GM19467 (cell line): ENCODE measurements at regions not wholly inside any gene's neighbourhood (a gene's known extent, or its start where the extent isn't known, plus 50 kb on each side); places are given as distances from the start of the nearest gene placed in this dataset.

Experiments used
- ATAC-seq: cut with Tn5 transposase; IDR thresholded peaks from one replicate; pipeline ENCODE4 v1.9.1; 2021; ENCODE audit warnings: mild to moderate bottlenecking, moderate library complexity; ENCODE audit not compliant: unreplicated experiment

DNA sequence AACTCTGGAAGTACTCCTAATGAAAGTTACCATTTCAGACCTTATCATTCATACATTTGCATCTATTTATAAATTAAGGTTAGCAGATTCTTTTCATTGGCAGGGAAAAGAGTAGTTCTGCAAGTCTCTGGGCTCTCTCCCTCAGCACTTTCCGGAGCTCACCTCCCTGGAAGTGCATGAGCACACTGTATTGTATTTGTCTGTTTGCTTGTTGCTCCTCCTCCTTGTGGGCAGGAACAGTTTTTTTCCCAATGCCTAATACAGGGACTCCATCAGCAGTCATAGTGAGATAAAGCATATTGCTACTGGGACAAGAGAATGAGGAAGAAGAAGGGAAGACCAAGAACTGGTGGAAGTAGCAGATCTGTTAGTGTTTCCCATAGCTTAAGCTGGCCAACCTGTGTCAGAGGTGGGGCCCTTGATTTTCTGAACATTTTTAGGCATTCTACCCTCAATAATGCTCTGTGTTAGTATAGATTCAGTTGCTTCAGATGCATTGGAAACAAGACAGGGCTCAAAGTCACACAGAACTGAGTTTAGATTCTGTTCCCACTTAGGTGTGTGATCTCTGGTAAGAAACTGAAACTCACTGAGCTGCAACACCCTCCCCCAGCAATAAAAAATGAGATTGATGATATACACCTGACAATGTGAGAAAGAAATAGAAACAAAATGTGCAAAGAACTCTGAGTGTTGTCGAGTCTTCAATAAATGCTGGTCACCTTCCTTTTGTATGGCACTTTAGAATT is 407.8 kb downstream of the TUSC7 start:
- ATAC-seq = no peak

- ATAC-seq = no peak
Observed at GRCh38 chr3:117118604-117119003, 409.0 kb downstream of the TUSC7 start.

GRCh38 chr3:117120014-117120413 is 410.4 kb downstream of the TUSC7 start:
- ATAC-seq = no peak

- no peak for ATAC-seq
Observed at GRCh38 chr3:117122609-117123008, 413.0 kb downstream of the TUSC7 start.

GRCh38 chr3:117126460-117126859 is 416.9 kb downstream of the TUSC7 start:
- ATAC-seq = no peak

- ATAC-seq = no peak
Observed at GRCh38 chr3:117126946-117127546, 417.5 kb downstream of the TUSC7 start.

DNA sequence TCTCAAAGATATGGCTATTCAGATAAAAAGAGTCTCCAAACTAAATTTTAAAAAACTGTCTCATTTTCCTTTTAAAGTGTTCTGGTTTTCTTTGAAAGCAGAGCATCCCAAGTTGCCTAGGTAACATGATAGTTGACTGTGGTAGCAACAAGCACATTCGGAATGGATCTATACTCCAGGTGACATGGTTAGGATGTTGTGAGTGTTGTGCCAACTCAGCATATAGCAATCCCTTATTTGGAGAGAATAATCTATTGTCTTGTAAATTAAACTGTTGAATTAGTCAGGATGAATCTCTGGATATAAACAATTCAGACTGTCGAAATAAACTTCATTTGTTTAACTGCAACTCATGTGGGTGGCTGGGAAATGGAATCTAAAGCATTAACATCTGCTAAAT is 418.6 kb downstream of the TUSC7 start:
- ATAC-seq = no peak

DNA sequence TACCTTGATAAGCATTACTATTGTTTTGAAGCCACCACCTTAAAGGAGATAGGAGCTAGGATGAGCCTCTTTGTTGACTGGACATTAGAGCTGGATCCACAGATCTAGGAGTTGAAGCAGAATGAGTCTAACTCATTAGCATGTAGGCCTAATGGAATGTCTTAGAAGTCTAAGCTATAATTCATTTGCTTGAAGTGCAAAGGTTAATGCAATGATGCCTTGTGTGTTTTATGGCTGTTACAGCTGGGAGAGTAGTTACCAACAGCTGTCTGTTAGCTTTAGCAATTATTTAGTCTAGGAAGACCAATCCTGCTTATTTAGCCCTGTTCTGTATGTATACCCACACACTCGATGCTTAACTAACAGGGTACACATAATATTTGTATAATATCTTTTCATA is 419.3 kb downstream of the TUSC7 start:
- no peak for ATAC-seq

DNA sequence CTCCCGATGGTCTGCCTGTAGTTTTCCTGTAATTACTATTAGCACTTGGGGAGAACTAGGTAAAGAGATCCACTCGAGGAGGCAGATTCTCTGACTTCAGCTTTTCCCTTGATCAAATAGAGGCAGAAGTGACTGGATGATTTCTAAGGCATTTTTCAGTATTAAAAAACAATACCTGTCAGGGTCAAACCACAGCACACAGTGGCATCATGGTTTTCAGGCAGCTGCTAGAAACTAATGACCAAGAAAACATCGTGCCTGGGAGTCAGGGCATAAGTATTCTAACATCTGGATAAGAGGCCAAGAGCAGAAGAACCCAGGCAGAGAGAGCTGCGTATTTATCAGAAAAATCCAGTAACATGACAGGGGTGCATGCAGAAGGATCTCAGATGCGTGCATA is 419.9 kb downstream of the TUSC7 start:
- ATAC-seq = no peak

- no peak for ATAC-seq
Observed at GRCh38 chr3:117130222-117130621, 420.6 kb downstream of the TUSC7 start.

- no peak for ATAC-seq
Observed at GRCh38 chr3:117131259-117131658, 421.7 kb downstream of the TUSC7 start.

DNA sequence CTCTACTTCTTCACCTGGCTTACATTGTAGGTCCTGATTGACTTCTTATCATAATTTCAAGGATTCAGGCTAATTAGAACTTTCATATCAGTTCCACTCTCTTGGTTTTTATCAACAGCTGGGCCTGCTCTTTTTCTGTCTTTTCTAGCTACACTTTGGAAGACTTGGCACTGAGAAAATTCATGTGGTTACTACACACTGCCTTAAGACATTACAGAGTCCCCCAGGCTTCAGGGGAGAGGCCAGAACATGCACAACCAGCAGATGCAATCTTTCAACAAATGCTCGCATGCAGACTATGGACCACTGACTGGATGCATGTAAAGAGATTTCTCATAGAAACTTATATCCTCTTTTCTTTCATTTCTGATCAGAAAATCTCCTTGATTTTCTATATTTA is 423.5 kb downstream of the TUSC7 start:
- ATAC-seq = no peak

- ATAC-seq = no peak
Observed at GRCh38 chr3:117135207-117135606, 425.6 kb downstream of the TUSC7 start.

GRCh38 chr3:117136003-117136402 is 426.4 kb downstream of the TUSC7 start:
- ATAC-seq = no peak

DNA sequence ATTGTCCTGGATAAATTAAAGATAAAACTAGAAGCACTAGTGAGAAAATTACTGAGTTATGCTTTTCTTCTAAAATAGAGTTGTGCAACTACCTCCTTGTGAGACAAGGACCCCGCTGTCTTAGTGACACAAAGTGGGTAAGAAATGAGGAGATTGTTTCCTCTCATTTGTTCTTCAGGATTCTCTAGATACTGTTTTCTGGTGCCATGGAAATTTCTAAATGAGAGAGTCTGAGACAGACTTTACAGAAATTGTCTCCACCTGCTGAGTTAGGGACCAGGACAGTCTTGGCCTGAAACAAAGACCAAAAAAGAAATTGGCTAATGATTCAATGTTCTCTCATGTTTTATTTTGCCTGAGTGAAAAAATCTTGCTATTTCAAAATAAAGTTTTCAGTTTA is 427.5 kb downstream of the TUSC7 start:
- no peak for ATAC-seq

DNA sequence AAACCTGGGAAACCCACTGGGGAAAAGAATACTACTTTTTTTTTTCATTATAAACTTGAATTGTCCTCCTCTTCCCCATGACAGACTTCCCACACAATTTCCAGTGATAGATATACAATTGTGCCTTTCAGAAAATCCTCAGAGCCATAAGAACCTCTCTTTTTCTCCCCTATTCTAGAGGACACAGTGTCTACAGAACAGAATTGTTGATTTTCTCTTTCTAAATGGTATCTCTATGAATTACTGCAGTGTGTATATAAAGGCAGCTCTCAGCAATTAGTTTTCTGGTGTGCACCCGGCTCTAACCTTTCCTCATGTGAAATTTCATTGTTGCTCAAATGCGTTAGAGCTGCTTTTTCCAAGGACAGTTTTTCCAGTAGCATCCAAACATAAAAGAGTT is 430.1 kb downstream of the TUSC7 start:
- no peak for ATAC-seq

DNA sequence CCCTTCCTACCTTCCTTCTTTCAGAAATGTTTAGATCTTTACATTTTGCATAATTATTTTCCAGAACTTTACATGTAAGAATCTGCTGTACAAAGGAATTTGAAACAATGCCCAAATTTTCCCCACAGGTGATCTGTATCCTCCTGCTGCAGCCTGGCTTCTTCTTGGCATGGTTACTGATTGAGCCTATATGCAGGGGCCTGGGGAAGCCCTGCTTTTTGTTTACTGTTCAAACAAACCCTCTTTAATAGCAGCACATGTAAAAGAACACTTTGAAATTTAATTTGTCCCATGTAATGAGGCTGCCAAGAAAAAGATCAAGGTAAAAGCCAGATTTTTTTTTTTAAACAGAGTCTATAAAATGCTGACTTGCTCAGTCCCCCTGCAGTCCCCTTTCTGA is 432.2 kb downstream of the TUSC7 start:
- no peak for ATAC-seq

- no peak for ATAC-seq
Observed at GRCh38 chr3:117144853-117145252, 435.3 kb downstream of the TUSC7 start.

- ATAC-seq = no peak
Observed at GRCh38 chr3:117145677-117146076, 436.1 kb downstream of the TUSC7 start.

DNA sequence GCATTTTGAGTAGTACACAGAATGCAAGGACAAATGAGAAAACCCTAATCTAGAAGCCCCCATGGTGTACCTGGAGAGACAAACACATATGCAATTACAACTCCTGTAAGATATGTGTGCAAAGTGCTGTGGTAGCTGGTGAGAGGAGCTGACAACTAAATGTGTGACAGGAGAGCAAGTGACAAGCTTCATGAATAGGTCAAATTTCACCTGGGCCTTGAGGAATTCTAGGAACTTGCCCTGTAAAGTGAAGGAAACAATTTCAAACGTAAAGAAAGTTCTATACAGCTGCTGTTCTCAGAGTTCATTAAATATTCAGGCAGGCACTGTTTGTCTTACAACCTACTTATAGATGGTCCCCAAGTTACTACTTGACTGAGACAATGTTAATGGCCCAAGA is 437.0 kb downstream of the TUSC7 start:
- no peak for ATAC-seq

DNA sequence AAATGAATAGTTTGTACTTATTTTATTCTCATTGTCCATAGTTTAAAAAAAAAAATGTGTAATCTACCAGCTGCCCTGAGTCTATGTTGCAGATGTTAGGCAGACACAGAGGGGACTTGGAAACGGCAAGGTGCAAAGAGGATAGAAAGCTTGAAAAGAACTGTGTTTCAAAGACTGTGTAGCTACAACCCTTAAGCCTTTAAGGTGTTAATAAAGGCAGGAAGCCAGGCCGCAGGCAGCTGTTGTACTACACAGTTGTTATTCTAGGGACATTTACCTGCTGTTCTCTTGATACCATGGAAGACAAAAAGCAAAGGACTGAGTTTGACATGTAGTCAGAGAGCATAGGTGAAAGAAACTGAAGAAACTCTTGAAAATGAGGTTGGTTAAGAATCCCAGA is 440.0 kb downstream of the TUSC7 start:
- ATAC-seq = no peak

DNA sequence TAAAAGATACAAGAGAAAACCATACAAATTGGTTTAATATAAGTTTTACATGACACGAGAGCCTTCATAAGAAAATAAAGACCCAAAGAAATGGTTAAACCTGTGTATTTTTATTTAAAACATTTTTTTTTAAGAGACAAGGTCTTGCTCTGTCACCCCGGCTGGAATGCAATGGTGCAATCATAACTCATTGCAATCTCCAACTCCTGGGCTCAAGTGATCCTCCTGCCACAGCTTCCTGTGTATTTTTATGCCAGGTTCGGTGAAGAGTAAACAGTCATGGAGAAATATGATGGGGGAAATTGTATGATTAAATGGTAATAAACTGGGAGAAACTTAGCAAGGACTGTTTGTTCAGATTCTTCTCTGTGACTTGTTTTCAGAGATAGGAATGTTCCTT is 441.0 kb downstream of the TUSC7 start:
- no peak for ATAC-seq

DNA sequence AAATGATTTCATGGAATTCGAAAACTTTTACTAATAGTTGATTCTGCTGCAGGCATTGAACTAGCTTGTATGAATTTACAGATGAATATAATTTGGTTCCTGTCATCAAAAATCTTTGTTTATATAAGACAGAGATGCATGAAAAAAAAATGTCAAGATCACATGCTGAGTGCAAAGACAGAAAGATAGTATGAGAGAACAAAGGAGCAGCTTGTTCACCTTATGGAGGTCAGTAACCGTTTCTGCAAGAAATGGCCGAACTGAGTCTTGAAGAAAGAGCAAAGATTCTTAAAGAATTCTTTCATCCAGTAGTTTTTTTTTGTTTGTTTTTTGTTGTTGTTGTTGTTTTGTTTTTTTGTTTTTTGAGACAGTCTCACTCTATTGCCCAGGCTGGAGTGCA is 450.6 kb downstream of the TUSC7 start:
- no peak for ATAC-seq
